ENCODE measurements at regions not wholly inside any gene's neighbourhood (a gene's known extent, or its start where the extent isn't known, plus 50 kb on each side); places are given as distances from the start of the nearest gene placed in this dataset.

DNA sequence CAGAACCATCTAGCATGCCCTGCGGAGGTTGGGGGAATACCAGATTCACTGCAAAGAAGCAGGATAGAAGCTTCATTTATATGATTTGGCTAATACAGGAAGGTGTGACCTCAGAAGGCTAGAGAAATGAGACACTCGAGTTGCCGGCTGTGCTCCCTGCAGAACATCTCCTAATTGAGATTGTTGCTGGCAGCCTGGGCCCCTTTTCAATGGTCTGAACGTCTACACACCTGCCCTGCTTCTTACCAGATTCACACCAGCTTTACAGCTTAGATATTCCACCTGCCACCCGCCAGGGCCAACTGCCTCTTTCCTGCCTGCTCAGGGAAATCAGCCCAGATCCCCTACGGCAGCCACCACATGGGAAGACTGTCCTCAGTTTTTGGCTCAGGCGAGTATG, 475.3 kb upstream of the AUTS2 start:
- no peak for DNase-seq (ENCODE audit: low read depth in 2 of 2)

DNA sequence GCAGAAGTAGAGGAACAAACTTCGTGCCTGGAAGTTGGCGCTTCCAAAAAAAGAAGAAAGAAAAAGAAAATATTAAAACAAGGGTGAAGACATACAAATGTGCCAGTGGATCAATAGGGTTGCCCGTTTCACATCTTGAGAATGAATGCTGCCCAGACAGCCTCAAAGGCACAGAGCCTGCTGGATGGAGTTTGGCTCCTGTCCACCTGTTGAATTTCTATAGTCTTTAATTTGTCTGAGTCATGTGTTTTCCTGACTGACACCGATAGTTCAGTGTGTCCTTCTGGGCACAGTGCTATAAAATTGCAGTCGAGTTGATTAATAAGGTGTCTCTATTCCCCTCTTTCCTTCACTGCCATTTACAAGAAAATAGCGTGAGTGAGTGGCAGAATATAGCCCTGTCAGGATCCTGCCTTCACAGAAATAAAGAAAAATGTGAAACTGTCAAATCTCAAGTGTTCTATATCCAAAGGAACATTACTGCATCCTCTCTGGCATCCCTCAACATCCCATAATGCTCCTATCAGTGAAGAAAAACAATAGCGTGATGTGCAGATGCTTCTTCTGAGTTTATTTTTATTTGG, 471.3 kb upstream of the AUTS2 start:
- DNase-seq (ENCODE audit: low read depth in 2 of 2): no peak

DNA sequence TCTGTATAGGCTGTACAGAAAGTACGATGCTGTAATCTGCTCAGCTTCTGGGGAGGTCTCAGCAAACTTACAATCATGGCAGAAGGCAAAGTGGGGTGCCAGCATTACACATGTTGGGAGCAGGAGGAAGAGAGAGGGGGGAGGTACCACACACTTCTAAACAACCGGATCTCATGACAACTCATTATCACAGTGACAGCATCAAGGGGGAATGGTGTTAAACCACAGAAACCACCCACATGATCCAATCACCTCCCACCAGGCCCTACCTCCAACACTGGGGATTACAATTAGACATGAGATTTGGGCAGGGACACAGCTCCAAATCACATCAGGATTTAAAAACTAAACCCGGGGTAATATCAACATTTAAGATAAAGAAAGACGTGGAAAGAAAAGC, 468.8 kb upstream of the AUTS2 start:
- DNase-seq (ENCODE audit: low read depth in 2 of 2): no peak

DNA sequence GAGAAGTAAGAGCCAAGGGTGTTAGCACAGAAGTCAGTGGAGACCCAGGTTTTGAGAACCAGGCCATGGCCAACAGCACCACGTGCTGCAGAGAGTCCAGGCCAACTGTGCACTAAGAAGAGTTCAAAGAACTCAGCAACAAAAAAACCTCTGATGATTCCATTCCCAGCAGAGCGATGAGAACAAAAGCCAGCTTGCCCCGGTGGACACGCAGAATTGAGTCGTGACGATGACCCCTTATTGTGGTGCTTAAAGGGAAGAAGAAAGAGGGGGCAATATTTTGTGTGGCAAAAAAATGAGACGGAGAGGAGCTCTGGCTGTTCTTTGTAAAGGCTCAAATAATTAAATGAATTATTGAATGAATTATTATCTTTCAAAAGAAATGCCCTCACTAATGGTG, 468.3 kb upstream of the AUTS2 start:
- DNase-seq (ENCODE audit: low read depth in 2 of 2): no peak

- no peak for DNase-seq (ENCODE audit: low read depth in 2 of 2)
Measured at GRCh38 chr7:69130396-69130795, 467.9 kb upstream of the AUTS2 start.

DNA sequence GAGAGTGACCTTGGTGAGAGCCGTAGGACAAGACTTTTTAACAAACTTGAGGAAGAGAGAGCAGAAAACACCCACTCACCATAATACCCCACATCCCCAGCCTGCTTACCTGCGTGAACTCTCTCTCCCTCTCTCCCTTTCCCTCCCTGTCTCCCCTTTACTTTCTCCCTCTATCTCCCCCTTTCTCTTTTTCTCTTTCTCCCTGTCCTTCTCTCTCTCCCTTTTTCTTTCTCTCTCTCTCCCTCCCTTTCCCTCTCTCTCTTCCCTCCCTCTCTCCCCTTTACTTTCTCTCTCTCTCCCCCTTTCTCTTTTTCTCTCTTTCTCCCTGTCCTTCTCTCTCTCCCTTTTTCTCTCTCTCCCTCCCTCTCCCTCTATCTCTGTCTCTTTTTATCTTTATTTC, 464.0 kb upstream of the AUTS2 start:
- no peak for DNase-seq (ENCODE audit: low read depth in 2 of 2)

GRCh38 chr7:69147631-69148030, 450.6 kb upstream of the AUTS2 start:
- DNase-seq (ENCODE audit: low read depth in 2 of 2): no peak

DNA sequence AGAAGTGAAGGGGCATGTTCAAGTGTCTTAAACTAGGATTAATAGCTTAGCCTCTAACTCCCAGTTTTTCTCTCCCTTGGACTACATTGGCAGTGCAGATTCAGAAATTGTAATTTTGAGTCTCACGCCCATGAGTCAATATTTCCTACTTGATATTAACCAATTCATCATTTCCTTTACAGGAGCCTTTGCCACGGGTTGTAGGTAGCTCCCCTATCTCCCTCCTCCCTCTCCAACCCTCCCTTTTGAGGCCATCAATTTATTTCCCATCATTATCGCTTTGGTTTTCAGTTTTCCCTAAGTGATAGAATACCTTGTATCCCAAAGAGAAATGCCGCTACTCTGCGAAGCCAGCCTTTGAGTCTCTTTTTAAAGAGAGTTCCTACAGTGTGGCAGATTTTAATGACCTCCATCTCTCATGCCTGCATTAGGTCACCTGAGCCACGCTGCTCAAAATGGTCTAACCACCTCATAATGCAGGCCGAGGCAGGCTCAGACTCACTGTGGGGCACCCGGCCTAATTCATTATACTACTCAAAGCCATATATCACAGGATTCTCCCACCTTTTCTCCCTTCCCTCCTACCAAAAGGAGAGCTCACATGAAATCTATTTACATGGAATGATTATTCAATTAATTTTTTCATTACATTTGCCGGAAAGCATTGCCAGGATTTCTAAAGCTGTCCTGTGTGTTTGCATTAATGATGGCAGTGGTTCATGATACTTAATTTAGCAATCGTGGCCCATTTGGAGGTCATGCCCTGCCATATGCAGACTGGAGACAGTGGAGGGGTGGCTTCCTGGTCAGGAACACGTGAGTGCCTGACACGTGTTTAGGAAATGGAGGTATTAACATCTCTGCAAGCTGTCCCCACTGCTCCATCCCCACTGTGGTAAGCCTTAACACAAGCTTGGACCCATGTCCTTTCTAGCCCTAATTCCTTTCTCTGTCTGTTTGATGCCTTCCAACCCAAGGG, 448.2 kb upstream of the AUTS2 start:
- DNase-seq (ENCODE audit: low read depth in 2 of 2): no peak

DNA sequence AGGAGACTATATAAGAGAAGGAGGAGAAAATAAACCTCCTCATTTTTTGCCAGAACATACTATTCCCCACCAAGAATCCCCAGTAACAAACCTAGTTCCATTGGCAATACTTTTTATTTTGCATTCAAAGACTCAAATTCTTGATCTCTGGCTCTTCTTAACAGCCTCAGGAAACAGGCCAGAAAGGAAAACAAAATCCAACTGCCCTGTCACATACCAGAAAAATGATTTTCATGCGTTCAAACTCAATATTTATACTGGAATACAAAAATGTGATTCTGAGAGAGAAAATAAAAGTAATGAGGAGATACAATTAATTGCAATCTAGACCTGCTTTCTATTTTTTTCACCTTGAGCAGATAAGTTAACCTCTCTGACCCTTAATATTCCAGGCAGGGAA, 435.9 kb upstream of the AUTS2 start:
- no peak for DNase-seq (ENCODE audit: low read depth in 2 of 2)

DNA sequence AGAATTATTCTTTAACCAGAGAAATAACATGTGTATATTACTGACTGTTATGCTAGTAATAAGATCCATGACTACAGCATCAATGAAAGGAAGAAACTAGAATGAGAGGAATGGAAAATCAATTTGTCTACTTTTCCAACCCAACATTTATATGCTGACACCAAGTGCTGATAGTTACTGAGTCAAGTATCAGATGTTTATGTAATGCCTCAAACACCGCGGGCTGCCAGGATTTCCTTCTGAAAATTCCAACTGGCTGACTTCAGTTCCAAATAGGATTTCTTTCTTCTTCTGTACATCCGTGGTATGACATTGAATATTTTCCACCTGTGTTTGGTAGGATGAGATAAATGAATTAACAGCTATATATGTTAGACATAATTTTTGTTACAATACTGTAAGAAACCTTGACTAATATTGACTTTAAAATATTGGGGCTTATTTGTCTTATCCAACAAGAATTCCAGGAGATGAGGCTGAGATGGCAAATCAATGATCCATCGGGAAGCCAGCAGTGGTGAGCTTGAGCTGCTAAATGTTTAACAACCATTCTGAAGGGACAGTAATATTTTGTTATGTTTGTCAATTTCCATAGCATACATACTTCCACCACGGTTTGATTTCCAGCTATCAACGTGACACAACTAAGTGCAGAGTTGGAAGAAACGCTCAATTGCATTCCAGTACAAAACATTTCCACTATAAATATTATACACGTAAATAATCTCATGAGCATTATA, 435.2 kb upstream of the AUTS2 start:
- no peak for DNase-seq (ENCODE audit: low read depth in 2 of 2)

GRCh38 chr7:69166979-69167516, 431.2 kb upstream of the AUTS2 start:
- no peak for DNase-seq (ENCODE audit: low read depth in 2 of 2)

DNA sequence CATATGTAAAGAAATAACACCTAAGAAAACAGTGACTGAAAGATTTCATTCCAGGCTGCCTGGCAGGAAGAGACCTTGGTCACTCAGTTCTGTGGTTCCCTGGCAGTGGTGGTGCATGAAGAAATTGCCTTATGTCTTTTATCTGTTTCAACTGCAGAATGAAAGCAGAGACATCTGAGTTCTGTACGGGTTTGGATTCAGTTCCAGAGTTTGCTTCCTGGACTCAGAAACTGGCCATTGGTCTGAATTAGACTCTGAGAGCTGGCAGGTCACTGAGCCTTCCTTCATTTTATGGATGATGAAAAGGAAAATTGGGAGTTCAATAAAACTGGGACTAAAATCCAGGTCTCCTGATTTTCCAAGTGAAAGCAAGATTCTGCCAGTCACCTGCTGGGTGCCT, 428.9 kb upstream of the AUTS2 start:
- no peak for DNase-seq (ENCODE audit: low read depth in 2 of 2)

DNA sequence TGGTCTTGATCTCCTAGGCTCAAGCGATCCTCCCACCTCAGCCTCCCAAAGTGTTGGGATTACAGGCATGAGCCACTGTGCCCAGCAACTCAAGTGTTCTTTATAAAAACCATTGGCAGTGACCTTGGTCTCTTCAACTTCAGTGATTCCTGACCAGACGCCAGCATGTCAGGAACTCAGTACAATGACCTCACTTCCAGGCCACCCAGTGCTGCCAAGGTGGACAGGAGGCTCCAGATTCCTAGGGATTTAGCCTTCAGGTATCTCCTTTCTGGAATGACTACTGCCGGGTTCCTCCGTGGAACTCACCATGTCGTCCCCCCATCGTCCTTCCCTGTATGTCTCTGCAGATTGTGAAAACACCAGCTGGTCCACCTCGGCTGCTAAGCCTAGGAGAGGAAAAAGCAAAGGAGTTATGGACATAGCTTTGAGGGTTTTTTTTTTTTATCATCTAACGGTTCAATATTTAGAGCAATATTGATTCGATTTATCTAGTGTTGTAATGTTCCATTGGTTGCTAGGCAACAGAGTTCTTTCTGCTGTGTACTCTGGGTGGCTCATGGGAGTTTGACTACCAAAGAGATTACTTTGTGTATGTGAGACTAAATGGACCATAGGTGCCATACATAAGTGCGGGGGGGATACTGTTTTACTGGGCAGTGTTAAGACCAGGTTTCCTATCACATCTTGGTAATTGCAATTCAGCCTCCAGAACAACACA, 425.8 kb upstream of the AUTS2 start:
- DNase-seq (ENCODE audit: low read depth in 2 of 2): no peak

DNA sequence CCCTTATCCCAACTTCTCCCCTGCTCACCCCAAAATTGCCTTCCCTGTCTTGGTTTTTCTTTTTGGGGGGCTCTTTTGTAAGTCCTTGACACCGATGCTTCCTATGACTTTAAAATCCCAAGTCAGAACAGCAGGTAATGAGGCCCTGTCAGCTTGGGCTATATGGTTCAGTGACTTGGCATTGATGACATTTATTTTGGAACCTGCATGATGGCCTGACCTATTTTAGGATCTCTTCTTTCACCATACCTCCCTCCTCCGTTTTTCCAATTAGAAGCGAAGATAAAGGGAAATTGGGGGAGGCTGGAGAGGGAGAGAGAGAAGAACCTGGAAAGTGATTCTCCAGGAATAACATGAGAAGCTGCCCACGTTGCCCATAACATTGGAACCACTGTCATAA, 424.9 kb upstream of the AUTS2 start:
- no peak for DNase-seq (ENCODE audit: low read depth in 2 of 2)

DNA sequence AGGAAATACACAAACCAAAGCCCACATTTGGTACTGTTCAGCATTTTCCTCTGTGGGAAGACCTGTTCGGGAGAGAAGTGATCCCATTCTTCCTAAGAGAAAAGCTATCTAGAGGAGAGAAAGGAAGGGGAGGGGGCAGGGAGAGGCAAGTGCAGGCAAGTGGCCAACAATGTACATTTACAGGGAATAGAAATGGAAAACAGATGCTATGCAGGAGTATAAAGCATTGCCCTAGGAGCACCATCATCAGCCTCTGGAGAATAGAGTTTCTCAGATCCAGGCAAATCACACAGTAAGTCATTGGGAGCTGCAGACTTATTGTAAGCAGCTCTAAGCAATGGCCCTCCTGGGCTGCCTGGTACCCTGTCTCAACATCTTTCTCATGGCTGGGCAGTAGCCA, 424.4 kb upstream of the AUTS2 start:
- no peak for DNase-seq (ENCODE audit: low read depth in 2 of 2)

DNA sequence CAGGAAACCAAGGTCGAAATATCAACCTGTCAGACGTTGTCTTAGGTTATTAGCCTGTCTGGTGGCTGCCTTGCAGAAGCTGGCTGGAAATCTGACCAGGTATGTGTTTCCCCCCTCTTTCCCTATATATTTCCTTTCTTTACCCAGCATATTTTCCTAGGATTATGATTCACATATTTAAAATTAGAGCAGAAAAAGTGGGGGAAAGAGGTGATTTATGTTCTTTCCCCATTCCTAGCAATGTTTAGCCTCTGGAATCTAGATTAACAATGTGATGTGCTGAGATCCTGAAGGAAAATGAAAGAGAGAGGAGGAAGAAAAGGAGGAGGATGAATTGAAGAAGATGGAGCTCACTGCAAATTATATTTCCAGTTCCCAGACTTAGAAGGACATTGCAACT, 421.4 kb upstream of the AUTS2 start:
- DNase-seq (ENCODE audit: low read depth in 2 of 2): no peak

DNA sequence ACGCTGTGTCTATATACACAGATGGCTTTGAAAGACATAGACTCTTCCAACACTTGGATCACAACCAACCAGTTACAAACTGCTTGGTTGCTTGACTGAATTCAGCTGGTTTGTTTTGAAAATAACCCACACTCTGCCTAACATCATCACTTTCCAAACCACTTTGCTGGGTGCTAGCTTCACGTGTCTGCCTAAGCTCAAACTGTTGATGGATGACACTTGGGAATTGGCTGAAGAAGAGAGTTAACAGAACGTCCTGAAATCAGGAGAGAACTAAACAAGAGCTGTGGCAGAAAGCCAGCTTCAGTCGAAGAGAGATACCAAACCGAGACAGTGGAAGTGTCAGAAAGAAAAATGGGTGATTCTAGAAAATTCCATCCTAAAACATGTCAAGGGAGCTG, 420.8 kb upstream of the AUTS2 start:
- no peak for DNase-seq (ENCODE audit: low read depth in 2 of 2)

DNA sequence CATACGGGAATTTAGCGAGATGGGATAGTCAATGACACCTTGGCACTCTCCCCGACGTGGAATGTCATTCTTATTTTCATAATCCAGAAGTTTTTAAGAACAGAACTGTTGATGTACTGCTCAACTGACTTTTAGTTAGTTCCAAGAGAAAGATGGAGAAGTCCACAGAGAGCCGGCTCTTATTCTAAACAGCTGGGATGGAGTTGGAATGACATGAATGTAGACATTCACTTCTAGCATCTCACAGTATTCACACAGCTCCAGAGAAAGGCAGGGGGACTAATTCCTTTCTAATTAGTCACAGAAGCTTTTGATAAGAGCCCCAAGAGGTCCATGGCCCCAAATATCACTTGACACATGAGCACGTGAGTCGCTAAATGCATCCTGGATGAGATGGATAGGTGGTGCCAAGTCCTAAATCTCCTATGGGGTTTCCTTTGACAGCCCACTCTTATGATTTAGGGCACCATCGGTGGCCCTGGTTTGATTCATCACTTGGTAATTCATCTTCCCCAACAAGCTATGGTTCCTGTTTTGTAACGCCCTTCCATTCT, 420.3 kb upstream of the AUTS2 start:
- no peak for DNase-seq (ENCODE audit: low read depth in 2 of 2)

GRCh38 chr7:69180662-69181061, 417.6 kb upstream of the AUTS2 start:
- no peak for DNase-seq (ENCODE audit: low read depth in 2 of 2)

DNA sequence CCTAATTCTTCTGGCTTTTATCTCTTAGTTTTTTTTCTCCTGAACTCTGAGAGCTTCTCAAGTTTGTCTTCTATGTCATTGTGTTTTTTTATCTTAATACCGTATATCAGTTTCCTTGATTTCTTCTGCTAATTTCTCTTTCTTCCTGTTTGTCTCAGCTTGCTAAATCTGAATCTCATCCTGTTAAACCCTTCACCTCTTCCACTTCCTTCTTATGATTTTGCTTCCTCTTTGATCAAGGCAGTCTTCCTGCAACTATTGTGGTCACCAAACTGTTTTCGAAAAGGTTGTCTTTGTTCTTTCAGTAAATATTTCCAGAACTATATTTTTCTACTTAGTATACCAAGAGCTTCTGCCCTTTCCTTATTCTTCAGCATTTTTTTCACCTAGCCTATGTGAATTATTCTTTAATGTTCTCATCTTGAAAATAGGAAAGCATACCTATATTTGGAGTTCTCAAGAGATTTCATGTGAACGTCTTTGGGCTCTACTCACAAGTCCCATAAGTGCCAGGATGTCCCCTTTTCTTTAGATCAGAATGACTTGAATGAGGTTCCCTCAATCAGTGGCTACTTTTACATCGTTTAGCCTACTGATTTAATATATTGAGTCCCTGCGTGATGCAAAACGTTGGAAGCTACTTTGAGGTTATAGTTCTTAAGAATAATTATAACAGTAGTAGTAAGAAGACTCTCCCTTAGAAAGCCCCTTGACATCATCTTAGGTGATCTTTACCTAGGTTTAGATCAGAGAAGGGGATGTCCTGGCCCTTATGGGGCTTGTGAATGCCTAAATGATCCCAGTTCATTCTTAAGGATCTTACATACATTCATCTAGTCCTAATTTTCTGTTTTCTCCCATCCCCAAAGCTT, 415.4 kb upstream of the AUTS2 start:
- DNase-seq (ENCODE audit: low read depth in 2 of 2): no peak

DNA sequence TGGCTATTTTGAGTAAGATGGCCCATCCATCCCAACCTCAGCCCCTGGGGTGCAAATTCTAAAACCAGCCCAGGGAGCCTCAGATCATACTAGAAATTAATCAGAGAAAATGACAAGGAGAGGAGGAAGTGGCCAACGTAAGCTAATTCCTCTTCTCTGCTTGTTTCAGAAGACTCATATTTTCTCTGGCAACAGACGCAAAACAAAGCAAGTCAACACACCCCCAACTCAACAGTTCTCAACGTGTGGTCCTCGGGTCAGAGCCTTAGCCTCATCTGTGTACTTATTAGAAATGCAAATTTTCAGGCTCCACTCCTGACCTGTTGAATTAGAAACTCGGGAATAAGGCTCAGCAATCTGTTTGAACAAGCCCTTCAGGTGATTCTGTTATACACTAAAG, 413.9 kb upstream of the AUTS2 start:
- no peak for DNase-seq (ENCODE audit: low read depth in 2 of 2)
